Renal pelvis (tissue), 1 donor: ENCODE measurements at regions not wholly inside any gene's neighbourhood (a gene's known extent, or its start where the extent isn't known, plus 50 kb on each side); places are given as distances from the start of the nearest gene placed in this dataset.
"Not testable (repeated sequence)": the region's sequence is repeated elsewhere in the genome, so short reads cannot be mapped to it uniquely, and the experiment has no call there.

Experiments
- DNase-seq: peaks from one replicate; pipeline ENCODE4 v3.0.0-alpha.2; 2013

DNA sequence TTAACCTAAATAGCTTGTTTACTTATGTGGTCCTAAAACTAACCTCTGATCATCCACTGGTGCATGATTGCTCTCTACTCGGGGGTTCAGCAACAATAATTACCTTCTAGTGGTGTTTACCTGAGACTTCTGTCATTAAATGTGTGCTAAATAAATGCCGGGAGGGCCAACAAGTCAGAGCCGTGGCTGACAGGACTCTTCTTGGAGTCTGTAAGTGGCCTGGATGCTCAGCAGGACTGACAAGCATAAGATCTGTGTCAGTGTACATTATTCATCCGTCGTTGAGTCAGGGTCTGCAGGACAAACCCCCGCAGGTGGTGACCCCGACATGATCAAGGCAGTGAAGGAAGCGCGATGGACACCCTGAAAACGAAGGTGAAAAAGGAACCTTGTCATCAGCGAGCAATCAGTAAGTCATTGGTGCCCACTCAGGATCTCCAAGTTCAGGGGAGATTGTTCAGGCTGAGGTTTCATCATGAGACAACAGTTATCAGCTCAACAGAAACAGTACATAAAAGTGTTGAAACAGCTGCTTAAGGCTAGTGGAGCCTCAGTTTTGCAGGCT, 1466.9 kb downstream of the UQCRFS1 start:
- no peak for DNase-seq

DNA sequence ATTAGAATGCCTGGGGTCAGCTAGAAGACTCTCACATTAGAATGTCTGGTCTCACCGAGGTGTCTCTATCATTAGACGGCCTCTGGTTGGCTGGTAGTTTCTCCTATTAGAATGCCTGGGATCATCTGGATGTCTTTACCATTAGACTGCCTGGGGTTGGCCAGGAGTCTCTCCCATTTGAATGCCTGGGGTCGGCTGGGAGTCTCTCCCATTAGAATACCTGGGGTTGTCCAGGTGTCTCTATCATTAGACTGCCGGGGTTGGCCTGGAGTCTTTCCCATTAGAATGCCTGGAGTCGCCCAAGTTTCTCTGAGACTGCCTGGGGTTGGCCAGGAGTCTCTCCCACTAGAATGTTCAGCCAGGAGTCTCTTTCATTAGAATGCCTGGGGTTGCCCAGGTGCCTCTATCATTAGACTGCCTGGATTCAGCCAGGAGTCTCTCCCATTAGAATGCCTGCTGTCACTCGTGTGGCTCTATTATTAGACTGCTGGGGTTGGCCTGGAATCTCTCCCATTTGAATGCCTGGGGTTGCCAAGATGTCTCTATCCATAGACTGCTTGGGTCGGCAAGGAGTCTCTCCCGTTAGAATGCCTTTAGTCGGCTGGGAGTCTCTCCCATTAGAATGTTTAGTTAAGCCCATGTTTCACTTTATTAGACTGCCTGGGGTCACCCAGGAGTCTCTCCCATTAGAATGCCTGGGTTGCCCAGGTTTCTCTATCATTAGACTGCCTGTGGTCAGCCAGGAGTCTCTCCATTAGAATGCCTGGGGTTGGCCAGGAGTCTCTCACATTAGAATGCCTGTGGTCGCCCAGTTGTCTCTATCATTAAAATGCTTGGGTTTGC, 1467.8 kb downstream of the UQCRFS1 start:
- DNase-seq: no peak

DNA sequence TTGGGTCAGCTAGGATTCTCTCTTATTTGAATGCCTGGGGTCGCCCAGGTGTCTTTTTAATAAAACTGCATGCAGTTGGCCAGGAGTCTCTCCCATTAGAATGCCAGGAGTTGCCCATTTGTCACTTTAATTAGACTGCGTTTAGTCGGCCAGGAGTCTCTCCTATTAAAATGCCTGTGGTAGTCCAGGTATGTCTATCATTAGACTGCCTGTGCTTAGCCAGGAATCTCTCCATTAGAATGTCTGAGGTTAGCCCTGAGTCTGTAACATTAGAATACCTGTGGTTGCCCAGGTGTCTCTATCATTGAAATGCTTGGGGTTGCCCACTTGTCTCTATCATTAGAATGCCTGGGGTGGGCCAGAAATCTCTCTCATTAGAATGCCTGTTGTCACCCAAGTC, 1470.9 kb downstream of the UQCRFS1 start:
- no peak for DNase-seq

DNA sequence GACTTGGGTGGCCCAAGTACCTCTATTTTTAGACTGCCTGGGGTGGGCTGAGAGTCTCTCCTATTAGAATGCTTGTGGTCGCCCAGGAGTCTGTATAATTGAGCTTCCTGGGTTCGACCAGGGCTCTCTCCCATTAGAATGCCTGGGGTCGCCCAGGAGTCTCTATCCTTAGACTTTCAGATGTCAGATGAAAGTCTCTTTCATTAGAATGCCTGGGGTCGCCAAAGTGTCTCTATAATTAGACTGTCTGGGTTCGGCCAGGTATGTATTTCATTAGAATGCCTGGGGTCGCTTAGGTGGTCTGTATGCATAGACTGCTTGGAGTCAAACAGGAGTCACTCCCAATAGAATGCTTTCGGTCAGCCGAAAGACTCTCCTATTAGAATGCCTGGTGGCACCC, 1471.7 kb downstream of the UQCRFS1 start:
- DNase-seq: no peak

DNA sequence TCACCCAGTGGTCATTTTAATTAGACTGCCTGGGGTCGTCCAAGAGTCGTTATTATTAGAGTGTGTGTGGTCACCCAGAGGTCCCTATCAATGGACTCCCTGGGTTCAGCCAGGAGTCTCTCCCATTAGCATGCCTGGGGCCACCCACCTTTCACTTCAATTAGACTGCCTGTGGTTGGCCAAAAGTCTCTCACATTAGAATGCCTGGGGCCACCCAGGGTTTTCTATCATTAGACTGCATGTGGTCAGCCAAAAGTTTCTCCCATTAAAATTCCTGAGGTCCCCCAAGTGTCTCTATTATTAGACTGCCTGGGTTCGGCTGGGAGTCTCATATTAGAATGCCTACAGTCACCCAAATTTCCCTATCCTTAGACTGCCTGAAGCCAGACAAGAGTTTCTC, 1472.6 kb downstream of the UQCRFS1 start:
- no peak for DNase-seq

DNA sequence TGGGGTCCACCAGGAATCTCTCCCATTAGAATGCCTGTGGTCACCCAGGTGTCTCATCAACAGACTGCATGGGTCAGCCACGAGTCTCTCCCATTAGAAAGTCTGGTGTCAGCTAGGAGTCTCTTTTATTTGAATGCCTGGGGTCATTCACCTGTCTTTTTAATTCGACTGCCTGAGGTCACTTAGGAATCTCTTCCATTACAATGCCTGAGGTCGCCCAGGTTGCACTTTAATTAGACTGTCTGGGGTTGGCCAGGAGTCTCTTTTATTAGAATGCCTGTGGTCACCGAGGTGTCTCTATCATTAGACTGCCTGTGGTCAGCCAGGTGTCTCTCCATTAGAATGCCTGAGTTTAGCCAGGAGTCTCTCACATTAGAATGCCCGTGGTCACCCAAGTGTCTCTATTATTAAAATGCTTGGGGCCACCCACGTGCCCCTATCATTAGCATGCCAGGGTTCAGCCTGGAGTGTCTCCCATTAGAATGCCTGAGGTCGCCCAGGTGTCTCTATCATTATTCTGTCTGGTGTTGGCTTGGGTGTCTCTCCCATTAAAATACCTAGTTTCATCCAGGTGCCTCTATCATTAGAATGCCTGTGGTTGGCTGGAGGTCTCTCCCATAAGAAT, 1474.3 kb downstream of the UQCRFS1 start:
- no peak for DNase-seq

DNA sequence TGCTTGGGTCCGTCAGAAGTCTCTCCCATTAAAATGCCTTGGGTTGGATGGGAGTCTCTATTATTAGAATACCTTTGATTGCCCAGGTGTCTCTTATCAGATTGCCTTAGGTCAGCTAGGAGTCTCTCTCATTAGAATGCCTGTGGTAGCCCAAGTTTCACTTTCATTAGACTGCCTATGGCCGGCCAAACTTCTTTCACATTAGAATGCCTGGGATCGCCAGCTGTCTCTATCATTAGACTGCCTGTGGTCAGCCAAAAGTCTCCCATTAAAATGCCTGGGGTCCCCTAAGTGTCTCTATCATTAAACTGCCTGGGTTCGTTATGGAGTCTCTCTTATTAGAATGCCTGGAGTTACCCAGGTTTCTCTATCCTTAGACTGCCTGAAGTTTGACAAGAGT, 1476.7 kb downstream of the UQCRFS1 start:
- no peak for DNase-seq

DNA sequence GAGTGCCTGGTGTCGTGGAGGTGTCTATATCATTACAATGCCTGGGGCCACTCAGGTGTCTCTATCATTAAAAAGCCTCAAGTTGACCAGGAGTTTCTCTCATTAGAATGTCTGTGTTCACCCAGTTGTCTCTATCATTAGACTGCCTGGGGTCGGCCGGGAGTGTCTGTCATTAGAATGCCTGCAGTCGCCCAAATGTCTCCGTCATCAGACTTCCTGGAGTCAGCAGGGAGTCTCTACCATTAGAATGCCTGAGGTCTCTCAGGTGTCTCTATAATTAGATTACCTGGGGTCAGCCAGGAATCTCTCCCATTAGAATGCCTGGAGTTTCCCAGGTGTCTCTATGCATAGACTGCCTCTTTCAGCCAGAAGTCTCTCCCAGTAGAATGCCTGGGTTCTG, 1477.6 kb downstream of the UQCRFS1 start:
- DNase-seq: no peak

DNA sequence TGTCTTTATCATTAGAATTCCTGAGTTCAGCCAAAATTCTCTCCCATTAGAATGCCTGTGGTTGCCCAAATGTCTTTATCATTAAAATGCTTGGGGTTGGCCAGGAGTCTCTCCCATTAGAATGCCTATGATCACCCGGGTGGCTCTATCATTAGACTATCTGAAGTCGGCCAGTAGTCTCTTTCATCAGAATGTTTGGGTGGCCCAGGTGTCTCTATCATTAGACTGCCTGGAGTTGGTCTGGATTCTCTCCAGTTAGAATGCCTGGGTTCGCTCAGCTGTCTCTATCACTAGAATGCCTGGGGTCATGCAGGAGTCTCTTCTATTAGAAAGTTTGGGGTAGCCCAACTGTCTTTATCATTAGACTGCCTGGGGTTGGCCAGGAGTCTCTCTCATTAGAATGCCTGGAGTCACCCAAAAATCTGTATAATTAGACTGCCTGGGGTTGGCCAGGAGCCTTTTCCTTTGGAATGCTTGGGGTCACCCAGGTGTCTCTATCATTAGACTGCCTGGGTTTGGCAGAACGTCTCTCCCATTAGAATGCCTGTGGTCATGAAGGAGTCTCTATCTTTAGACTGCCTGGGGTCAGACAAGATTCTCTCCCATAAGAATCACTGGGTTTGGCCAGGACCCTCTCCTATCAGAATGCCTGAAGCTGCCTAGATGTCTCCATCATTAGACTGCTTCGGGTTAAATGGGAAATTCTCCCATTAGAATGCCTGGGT, 1478.3 kb downstream of the UQCRFS1 start:
- DNase-seq: no peak

DNA sequence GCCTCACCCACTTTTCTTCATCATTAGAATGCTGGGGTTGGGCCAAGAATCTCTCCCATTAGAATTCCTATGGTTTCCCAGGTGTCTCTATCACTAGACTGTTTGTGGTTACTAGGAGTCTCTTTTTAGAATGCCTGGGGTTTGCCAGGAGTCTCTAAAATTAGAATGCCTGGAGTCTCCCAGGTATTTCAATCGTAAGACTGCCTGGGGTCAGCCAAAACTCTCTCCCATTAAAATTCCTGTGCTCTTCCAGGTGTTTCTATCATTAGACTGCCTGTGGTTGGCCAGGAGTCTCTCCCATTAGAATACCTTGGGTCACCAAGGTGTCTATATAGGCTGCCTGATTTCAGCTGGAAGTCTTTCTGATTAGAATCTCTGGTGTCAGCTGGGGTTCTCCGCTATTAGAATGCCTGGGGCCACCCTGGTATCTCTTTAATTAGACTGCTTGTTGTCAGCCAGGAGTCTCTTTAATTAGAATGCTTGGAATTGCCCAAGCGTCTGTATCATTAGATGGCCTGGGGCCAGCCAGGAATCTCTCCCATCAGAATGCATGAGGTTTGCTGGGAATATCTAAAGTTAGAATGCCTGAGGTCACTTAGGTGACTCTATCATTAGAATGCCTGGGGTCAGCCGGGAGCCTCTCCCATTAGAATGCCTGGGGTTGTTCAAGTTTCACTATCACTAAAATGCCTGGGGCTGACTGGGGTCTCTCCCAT, 1479.2 kb downstream of the UQCRFS1 start:
- DNase-seq: no peak

DNA sequence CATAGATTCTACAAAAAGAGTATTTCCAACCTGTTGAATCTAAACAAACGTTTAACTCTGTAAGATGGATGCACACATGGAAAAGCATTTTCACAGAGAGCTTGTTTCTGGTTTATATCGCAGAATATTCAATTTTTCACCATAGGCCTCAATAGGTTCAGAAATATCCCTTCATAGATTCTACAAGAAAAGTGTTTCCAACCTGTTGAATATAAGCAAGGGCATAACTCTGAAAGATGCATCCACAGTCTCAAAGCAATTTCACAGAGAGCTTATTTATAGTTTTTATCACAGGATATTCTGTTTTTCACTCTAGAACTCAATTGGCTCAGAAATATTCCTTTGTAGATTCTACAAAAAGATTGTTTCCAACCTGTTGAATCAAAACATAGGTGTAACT, 1483.6 kb downstream of the UQCRFS1 start:
- no peak for DNase-seq

DNA sequence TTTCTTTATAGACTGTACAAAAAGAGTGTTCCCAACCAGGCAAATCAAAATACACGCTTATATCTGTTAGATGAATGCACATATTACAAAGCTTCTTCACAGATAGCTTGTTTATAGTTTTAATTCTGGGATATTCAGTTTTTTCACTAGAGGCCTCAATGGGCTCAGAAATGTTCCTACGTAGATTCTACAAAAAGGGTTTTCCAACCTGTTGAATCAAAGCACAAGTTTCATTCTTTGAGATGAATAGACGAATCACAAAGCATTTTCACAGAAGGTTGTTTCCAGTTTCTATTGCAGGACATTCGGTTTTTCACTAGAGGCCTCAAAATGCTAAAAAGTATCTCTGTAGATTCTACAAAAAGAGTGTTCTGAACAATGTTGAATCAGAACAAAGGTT, 1490.3 kb downstream of the UQCRFS1 start:
- DNase-seq: no peak

DNA sequence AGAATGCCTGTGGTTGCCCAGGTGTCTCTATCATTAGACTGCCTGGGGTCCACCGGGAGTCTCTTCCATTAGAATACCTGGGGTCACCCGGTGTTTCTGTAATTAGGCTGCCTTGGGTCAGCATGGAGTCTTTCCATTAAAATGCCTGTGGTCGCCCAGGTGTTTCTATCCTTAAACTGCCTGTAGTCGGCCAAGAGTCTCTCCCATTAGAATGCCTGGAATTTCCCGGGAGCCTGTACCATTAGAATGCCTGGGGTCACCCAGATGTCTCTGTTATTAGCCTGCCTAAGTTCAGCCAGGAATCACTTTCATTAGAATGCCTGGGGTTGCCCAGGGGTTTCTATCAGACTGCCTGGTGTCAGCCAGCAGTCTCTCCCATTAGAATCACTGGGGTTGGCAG, 1492.8 kb downstream of the UQCRFS1 start:
- DNase-seq: no peak

DNA sequence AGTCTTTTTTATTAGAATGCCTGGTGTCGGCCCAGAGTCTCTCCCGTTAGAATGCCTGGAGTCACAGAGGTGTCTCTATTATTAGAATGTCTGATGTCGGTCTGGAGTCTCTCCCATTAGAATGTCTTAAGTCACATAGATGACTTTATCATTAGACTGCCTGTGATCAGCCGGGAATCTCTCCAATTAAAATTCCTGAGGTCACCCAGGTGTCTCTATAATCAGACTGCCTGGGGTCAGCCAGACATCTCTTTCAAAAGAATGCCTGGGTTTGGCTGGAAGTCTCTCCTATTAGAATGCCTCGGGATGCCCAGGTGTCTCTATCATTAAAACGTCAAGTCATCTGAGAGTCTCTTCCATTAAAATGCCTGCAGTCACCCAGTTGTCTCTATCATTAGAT, 1493.9 kb downstream of the UQCRFS1 start:
- DNase-seq: no peak

DNA sequence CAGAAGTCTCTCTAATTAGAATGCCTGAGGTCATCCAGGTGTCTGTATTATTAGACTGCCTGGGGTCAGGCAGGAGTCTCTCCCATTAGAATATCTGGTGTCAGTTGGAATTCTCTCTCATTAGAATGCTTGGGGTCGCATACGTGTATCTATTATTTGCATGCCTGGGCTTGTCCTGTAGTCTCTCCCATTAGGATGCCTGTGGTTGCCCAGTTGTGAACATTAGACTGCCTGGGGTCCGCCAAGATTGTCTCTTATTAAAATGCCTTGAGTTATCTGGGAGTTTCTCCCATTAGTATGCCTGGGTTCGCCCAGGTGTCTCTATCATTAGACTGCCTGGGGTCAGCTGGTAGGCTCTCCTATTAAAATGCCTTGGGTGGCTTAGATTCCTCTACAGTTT, 1494.7 kb downstream of the UQCRFS1 start:
- DNase-seq: no peak

DNA sequence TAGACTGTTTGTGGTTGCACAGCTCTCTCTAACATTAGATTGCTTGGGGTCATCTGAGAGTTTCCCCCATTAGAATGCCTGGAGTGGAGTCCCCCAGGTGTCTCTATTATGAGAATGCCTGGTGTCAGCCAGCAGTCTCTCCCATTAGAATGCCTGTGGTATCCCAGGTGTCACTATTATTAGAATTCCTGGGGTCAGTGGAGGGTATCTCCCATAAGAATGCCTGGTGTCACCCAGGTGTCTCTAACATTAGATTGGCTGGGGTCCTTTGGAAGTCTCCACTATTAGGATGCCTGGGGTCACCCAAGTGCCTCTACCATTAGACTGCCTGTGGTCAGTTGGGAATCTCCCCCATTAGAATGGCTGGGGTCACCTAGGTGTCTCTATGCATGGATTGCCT, 1495.1 kb downstream of the UQCRFS1 start:
- DNase-seq: no peak

DNA sequence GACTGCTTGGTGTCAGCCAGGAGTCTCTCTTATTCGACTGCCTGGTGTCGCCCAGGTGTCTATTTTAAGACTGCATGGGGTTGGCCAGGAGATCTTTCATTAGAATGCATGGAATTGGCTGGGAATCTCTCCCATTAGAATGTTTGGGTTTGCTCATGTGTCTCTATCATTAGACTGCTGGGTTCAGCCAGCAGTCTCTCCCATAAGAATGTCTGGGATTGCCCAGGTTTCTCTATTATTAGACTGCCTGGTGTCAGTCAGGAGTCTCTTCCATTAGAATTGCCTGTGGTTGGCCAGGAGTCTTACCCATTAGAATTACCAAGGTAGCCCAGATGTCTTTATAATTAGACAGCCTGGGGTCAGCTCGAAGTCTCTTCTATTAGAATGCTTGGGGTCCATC, 1496.0 kb downstream of the UQCRFS1 start:
- no peak for DNase-seq

DNA sequence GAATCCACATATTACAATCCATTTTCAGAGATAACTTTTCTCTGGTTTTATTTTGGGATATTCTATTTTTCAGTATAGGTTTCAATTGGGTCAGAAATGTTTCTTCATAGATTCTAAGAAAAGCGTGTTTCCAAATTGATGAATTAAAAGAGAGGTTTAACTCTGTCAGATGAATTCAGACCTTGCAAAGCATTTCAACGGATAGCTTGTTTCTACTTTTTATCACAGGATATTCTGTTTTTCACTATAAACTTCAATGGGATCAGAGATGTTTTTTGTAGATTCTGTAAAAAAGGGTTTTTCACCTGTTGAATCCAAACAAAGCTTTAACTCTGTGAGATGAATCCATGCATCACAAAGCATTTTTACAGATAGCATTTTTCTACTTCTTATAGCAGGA, 1498.1 kb downstream of the UQCRFS1 start:
- no peak for DNase-seq

DNA sequence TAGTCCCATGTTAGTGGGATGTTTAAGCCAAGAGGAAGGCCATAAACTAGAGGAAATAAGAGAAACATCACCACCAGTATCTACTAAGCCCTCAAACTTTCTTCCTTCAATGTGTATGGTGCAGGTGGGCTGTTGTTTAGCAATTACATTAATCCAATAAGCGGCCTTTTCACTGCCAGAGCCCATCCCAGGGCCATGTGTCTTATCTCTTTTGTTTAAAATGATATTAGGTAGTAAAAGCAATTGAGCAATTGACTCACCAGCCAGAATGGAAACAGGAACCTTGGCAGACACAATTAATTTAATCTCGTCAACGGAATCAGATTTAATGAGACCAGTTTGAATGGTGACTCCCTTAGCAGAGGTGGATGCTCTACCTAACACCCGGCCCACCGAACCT, 1503.5 kb downstream of the UQCRFS1 start:
- DNase-seq: no peak

DNA sequence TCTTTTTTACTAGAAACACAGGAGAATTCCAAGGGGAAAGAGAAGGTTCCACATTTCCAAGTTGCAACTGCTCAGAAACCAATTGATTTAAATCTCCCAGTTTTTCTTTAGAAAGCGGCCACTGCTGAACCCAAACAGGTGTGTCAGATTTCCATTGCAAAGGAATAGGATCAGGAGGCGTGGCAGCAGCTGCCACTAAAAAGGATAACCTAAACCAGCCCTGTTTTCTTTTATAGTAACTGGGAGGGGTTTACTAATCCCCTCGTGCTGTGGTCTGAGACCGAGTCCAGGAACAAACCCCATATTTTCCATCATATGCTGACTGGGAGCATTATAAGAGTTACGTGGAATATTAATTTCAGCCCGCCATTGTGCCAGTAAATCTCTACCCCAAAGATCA, 1504.0 kb downstream of the UQCRFS1 start:
- not testable (repeated sequence) for DNase-seq

DNA sequence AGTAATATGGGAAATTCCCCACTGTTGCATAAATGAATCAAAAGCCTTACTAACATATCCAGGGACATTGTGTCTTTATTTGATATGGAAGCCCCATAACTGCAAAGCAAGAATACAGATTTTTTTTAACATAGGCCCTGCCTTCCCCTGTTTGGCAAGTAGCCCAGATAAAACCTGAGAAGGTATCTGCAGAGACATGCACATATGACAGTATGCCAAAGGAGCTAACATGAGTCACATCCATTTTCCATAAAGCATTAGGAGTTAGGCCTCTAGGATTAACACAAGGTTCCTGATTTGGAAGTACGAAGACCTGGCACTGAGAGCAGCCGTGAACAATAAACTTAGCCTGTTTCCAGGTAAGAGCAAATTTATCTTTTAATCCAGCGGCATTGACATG, 1505.9 kb downstream of the UQCRFS1 start:
- DNase-seq: not testable (repeated sequence)

DNA sequence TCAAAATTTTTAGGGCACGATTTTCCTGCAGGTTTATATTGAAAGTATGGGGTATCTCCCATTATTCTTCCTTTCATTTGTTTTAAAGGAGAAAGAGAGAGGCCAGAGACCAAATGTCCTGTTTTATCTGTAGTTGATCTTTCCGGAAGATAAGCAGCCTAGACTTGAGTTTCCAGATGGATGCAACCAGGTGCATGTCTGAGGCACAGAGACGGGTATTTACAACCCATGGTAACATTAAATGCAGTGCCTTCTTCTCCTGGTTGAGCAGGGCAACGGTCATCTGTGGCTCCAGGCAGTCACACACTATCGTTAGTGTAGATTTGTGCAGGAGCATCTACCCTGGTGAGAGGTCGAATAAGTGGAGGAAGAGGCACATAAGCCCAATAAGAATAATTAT, 1507.1 kb downstream of the UQCRFS1 start:
- DNase-seq: no peak
